ENCODE measurements at regions not wholly inside any gene's neighbourhood (a gene's known extent, or its start where the extent isn't known, plus 50 kb on each side); places are given as distances from the start of the nearest gene placed in this dataset.
A peak's percentile ranks its signal among the peaks of the same experiment; 100 is the strongest.

GRCh38 chr3:64318668-64319271, 93.5 kb upstream of the PRICKLE2 start:
- DNase-seq (ENCODE audit: low spot score): no peak

GRCh38 chr3:64318001-64318400, 92.7 kb upstream of the PRICKLE2 start:
- DNase-seq (ENCODE audit: low spot score): no peak

GRCh38 chr3:64316971-64317370, 91.7 kb upstream of the PRICKLE2 start:
- peak; percentile 33 for DNase-seq (ENCODE audit: low spot score)

- DNase-seq (ENCODE audit: low spot score): no peak
Measured at GRCh38 chr3:64311424-64312061, 86.3 kb upstream of the PRICKLE2 start.

- no peak for DNase-seq (ENCODE audit: low spot score)
Measured at GRCh38 chr3:64308931-64309330, 83.7 kb upstream of the PRICKLE2 start.

- DNase-seq (ENCODE audit: low spot score): no peak
Measured at GRCh38 chr3:64306745-64307144, 81.5 kb upstream of the PRICKLE2 start.

- DNase-seq (ENCODE audit: low spot score): no peak
Measured at GRCh38 chr3:64305731-64306130, 80.5 kb upstream of the PRICKLE2 start.

GRCh38 chr3:64304828-64305410, 79.7 kb upstream of the PRICKLE2 start:
- no peak for DNase-seq (ENCODE audit: low spot score)

GRCh38 chr3:64303881-64304280, 78.6 kb upstream of the PRICKLE2 start:
- DNase-seq (ENCODE audit: low spot score): no peak

GRCh38 chr3:64303401-64303800, 78.1 kb upstream of the PRICKLE2 start:
- no peak for DNase-seq (ENCODE audit: low spot score)

- DNase-seq (ENCODE audit: low spot score): no peak
Measured at GRCh38 chr3:64301476-64301875, 76.2 kb upstream of the PRICKLE2 start.

GRCh38 chr3:64300790-64301423, 75.6 kb upstream of the PRICKLE2 start:
- no peak for DNase-seq (ENCODE audit: low spot score)

GRCh38 chr3:64299206-64299605, 73.9 kb upstream of the PRICKLE2 start:
- no peak for DNase-seq (ENCODE audit: low spot score)

- DNase-seq (ENCODE audit: low spot score): no peak
Measured at GRCh38 chr3:64297563-64297962, 72.3 kb upstream of the PRICKLE2 start.

- no peak for DNase-seq (ENCODE audit: low spot score)
Measured at GRCh38 chr3:64295594-64295993, 70.3 kb upstream of the PRICKLE2 start.

- DNase-seq (ENCODE audit: low spot score): no peak
Measured at GRCh38 chr3:64294771-64295170, 69.5 kb upstream of the PRICKLE2 start.

- no peak for DNase-seq (ENCODE audit: low spot score)
Measured at GRCh38 chr3:64293121-64293520, 67.9 kb upstream of the PRICKLE2 start.

- peak; percentile 18 for DNase-seq (ENCODE audit: low spot score)
Measured at GRCh38 chr3:64291956-64292355, 66.7 kb upstream of the PRICKLE2 start.

GRCh38 chr3:64291345-64291744, 66.1 kb upstream of the PRICKLE2 start:
- DNase-seq (ENCODE audit: low spot score): no peak

- no peak for DNase-seq (ENCODE audit: low spot score)
Measured at GRCh38 chr3:64290864-64291263, 65.6 kb upstream of the PRICKLE2 start.

- DNase-seq (ENCODE audit: low spot score): no peak
Measured at GRCh38 chr3:64290161-64290560, 64.9 kb upstream of the PRICKLE2 start.

- DNase-seq (ENCODE audit: low spot score): no peak
Measured at GRCh38 chr3:64289622-64290021, 64.4 kb upstream of the PRICKLE2 start.

- no peak for DNase-seq (ENCODE audit: low spot score)
Measured at GRCh38 chr3:64278625-64279024, 53.4 kb upstream of the PRICKLE2 start.
